HCT116 (cell line): ENCODE measurements at regions not wholly inside any gene's neighbourhood (a gene's known extent, or its start where the extent isn't known, plus 50 kb on each side); places are given as distances from the start of the nearest gene placed in this dataset.

Source experiments
- ATAC-seq: fragments of 200-7000 bp; cut with Tn5 transposase; 2 replicates; pipeline ENCODE4 v1.9.1; 2020; ENCODE audit warnings: mild to moderate bottlenecking, moderate library complexity
- BruUV-seq: library from RNA; stranded (reverse); fragments of 400-500 nt; replicated peaks from 2 replicates; lab custom pipeline; 2021; lab: Mats Ljungman, UMichigan
- CTCF ChIA-PET: fragments of 300-600 bp; sonication (Branson Sonifier 250); formaldehyde crosslinking; loops from one replicate; lab custom pipeline; 2021; ENCODE audit warnings: antibody characterized with exemption; lab: Charles Lee
- POLR2A ChIA-PET: fragments of 300-600, 350-600 bp; sonication (Branson Sonifier 250); formaldehyde crosslinking; loops from one replicate; lab custom pipeline; 2021; ENCODE audit warnings: antibody characterized with exemption; lab: Charles Lee
- RAD21 ChIA-PET, 2 experiments: fragments of 300-600 bp; sonication (Branson Sonifier 250); formaldehyde crosslinking; loops; one replicate each; lab custom pipeline; 2023; ENCODE audit warnings: low total read pairs in 2 of 2; ENCODE audit not compliant: uncharacterized antibody in 2 of 2, unreplicated experiment in 2 of 2, low non-redundant PET in 1 of 2; lab: Charles Lee
- DNase-seq: peaks from one replicate; pipeline ENCODE4 v3.0.0-alpha.2; 2010; ENCODE audit warnings: low read depth, low spot score
- H2AFZ ChIP-seq: fragments of 200-600 bp; shearing (Covaris generic), sonication (generic); 2 replicates; pipeline ENCODE4 v1.6.1; 2017; ENCODE audit warnings: low read depth, mixed run types, mixed read lengths, antibody characterized with exemption, low read length; ENCODE audit not compliant: poor library complexity, severe bottlenecking
- H3K27ac ChIP-seq: 2 replicates; pipeline ENCODE4 v1.5.1; 2012; ENCODE audit warnings: low read depth, low read length
- H3K27me3 ChIP-seq: fragments of 200-600 bp; sonication (generic); 2 replicates; pipeline ENCODE4 v1.6.1; 2016; ENCODE audit warnings: mixed run types, low read length, mixed read lengths; ENCODE audit not compliant: insufficient read depth
- H3K36me3 ChIP-seq, 2 experiments: fragments of 200-500 bp in 1 of 2; fragments of 200-600 bp in 1 of 2; sonication (Bioruptor generic) in 1 of 2; sonication (generic) in 1 of 2; 2 replicates each; pipeline versions ENCODE4 v1.5.1 to v1.6.1; 2014 to 2016; ENCODE audit warnings: low read length in 2 of 2, inconsistent platforms in 1 of 2, mixed read lengths in 1 of 2, mixed run types in 1 of 2; ENCODE audit not compliant: insufficient read depth in 2 of 2, control insufficient read depth in 1 of 2
- H3K4me1 ChIP-seq, 2 experiments: fragments of 200-600 bp in 1 of 2; sonication (generic) in 1 of 2; 2 replicates each; pipeline versions ENCODE4 v1.5.1 to v1.6.1; 2012 to 2017; ENCODE audit warnings: low read length in 2 of 2, inconsistent platforms in 1 of 2, mild to moderate bottlenecking in 1 of 2, mixed read lengths in 1 of 2, mixed run types in 1 of 2, moderate library complexity in 1 of 2; ENCODE audit not compliant: insufficient read depth in 2 of 2, control insufficient read depth in 1 of 2
- H3K4me2 ChIP-seq: fragments of 200-600 bp; sonication (generic); 2 replicates; pipeline ENCODE4 v1.6.1; 2017; ENCODE audit warnings: mixed run types, low read length, mixed read lengths
- H3K4me3 ChIP-seq, 2 experiments: fragments of 200-600 bp in 1 of 2; sonication (generic) in 1 of 2; replicated peaks in 1 of 2; 2 replicates each; pipeline ENCODE4 v1.5.1; 2011 to 2016; ENCODE audit warnings: low read length in 2 of 2, control low read depth in 1 of 2, low read depth in 1 of 2, mild to moderate bottlenecking in 1 of 2, mixed read lengths in 1 of 2, mixed run types in 1 of 2
- H3K79me2 ChIP-seq: fragments of 200-600 bp; sonication (generic); 2 replicates; pipeline ENCODE4 v1.6.1; 2017; ENCODE audit warnings: mild to moderate bottlenecking, mixed run types, low read length, moderate library complexity, mixed read lengths; ENCODE audit not compliant: insufficient read depth
- H3K9ac ChIP-seq: fragments of 200-600 bp; sonication (generic); 2 replicates; pipeline ENCODE4 v1.6.1; 2016; ENCODE audit warnings: low read length, mixed read lengths
- H3K9me2 ChIP-seq: fragments of 200-600 bp; sonication (generic), shearing (Covaris generic); 2 replicates; pipeline ENCODE4 v1.6.1; 2017; ENCODE audit warnings: mixed run types, mild to moderate bottlenecking, moderate library complexity; ENCODE audit not compliant: insufficient read depth
- H3K9me3 ChIP-seq, 2 experiments: fragments of 200-500 bp in 1 of 2; fragments of 200-600 bp in 1 of 2; sonication (Bioruptor generic) in 1 of 2; sonication (generic) in 1 of 2; 2 replicates each; pipeline ENCODE4 v1.6.1; 2014 to 2017; ENCODE audit warnings: low read length in 2 of 2, mixed read lengths in 2 of 2, inconsistent platforms in 1 of 2, low read depth in 1 of 2, mild to moderate bottlenecking in 1 of 2, mixed run types in 1 of 2, moderate library complexity in 1 of 2; ENCODE audit not compliant: control insufficient read depth in 1 of 2, insufficient read depth in 1 of 2
- H4K20me1 ChIP-seq: fragments of 200-600 bp; sonication (generic), shearing (Covaris generic); 2 replicates; pipeline ENCODE4 v1.6.1; 2017; ENCODE audit warnings: mixed run types, mild to moderate bottlenecking, moderate library complexity; ENCODE audit not compliant: insufficient read depth
- CEBPB ChIP-seq: IDR thresholded peaks from 2 replicates; pipeline ENCODE4 v1.6.1; 2012; ENCODE audit warnings: low read depth
- EGR1 ChIP-seq: IDR thresholded peaks from 2 replicates; pipeline ENCODE4 v1.6.1; 2012; ENCODE audit warnings: low read depth
- ELF1 ChIP-seq: IDR thresholded peaks from 2 replicates; pipeline ENCODE4 v1.6.1; 2012; ENCODE audit warnings: low read depth, borderline replicate concordance
- EZH2 ChIP-seq: fragments of 200-600 bp; sonication (generic); IDR thresholded peaks from 2 replicates; pipeline ENCODE4 v1.6.1; 2017; ENCODE audit warnings: antibody characterized with exemption, mixed run types
- FOSL1 ChIP-seq: IDR thresholded peaks from 2 replicates; pipeline ENCODE4 v1.6.1; 2012; ENCODE audit warnings: low read depth
- POLR2A ChIP-seq: IDR thresholded peaks from 2 replicates; pipeline ENCODE4 v1.7.0; 2011; ENCODE audit warnings: borderline replicate concordance; ENCODE audit not compliant: insufficient read depth, insufficient read length; ENCODE audit errors: extremely low read depth
- POLR2AphosphoS5 ChIP-seq: IDR thresholded peaks from 2 replicates; pipeline ENCODE4 v1.6.1; 2011; ENCODE audit warnings: mild to moderate bottlenecking, low read depth, low read length, moderate library complexity
- REST ChIP-seq: IDR thresholded peaks from 2 replicates; pipeline ENCODE4 v1.6.1; 2012; ENCODE audit warnings: low read depth
- SIN3A ChIP-seq: IDR thresholded peaks from 2 replicates; pipeline ENCODE4 v1.6.1; 2012; ENCODE audit warnings: low read depth
- YY1 ChIP-seq: IDR thresholded peaks from 2 replicates; pipeline ENCODE4 v1.6.1; 2011; ENCODE audit warnings: low read length, low read depth, moderate library complexity, mild to moderate bottlenecking; ENCODE audit not compliant: insufficient replicate concordance; ENCODE audit errors: extremely low read depth
- ZFX ChIP-seq: fragments of 450-650 bp; IDR thresholded peaks from 2 replicates; pipeline ENCODE4 v1.6.1; 2017
- intact Hi-C: fragments of 100-400 bp; cut with micrococcal nuclease; formaldehyde crosslinking; loops from 2 replicates; pipeline ENCODE4 v1.10.0; 2022

- TF ChIP-seq POLR2A = no peak
- Histone ChIP-seq H3K27me3 (peaks cover 43% of the 10 kb centered on the region), H3K9ac (no peak overlapping the region), H4K20me1 (no peaks in the 10 kb centered on the region), H3K36me3 (no peaks in the 10 kb centered on the region), H3K4me3 (no peak overlapping the region), H3K4me1 (no peaks in the 10 kb centered on the region), H3K27ac (no peak overlapping the region), H3K9me2 (no peaks in the 10 kb centered on the region), H3K4me2 (no peak overlapping the region), H3K9me3 (no peaks in the 10 kb centered on the region), H2AFZ (no peak overlapping the region), H3K79me2 (no peaks in the 10 kb centered on the region)
- ChIA-PET POLR2A (no interaction called here), CTCF (no interaction called here), RAD21 (no interaction called here)
- no TSS peak for BruUV-seq
- ATAC-seq (no peak), DNase-seq (no peak)
- intact Hi-C loops = no loop called here
Measured at GRCh38 chr2:41947701-41948396, 100.0 kb upstream of the PKDCC start.

- Histone ChIP-seq H3K4me3 (no peak overlapping the region), H3K36me3 (no peaks in the 10 kb centered on the region), H3K4me2 (no peak overlapping the region), H3K4me1 (no peaks in the 10 kb centered on the region), H2AFZ (no peak overlapping the region), H3K27me3 (peaks cover 40% of the 10 kb centered on the region), H3K27ac (no peak overlapping the region), H3K79me2 (no peaks in the 10 kb centered on the region), H3K9me2 (no peaks in the 10 kb centered on the region), H3K9me3 (no peaks in the 10 kb centered on the region), H4K20me1 (no peaks in the 10 kb centered on the region), H3K9ac (no peak overlapping the region)
- BruUV-seq = no TSS peak
- CTCF ChIA-PET = no interaction called here
- DNase-seq = no peak
- POLR2A ChIA-PET = no interaction called here
- RAD21 ChIA-PET = no interaction called here
- TF ChIP-seq REST = no peak
- TF ChIP-seq EGR1 = no peak
- no peak for TF ChIP-seq FOSL1
- TF ChIP-seq EZH2 = no peak
- TF ChIP-seq YY1 = no peak
- TF ChIP-seq SIN3A = no peak
- no peak for TF ChIP-seq POLR2AphosphoS5
- TF ChIP-seq CEBPB = no peak
- no peak for TF ChIP-seq ZFX
- TF ChIP-seq ELF1 = no peak
- ATAC-seq = no peak
- intact Hi-C loops = no loop called here
Measured at GRCh38 chr2:41948397-41948763, 99.4 kb upstream of the PKDCC start.
